HL-60 (cell line): ENCODE measurements at regions not wholly inside any gene's neighbourhood (a gene's known extent, or its start where the extent isn't known, plus 50 kb on each side); places are given as distances from the start of the nearest gene placed in this dataset.

ENCODE experiments used
- GABPA ChIP-seq: IDR thresholded peaks from 2 replicates; pipeline ENCODE4 v1.6.1; 2012; ENCODE audit warnings: low read depth
- POLR2AphosphoS5 ChIP-seq: IDR thresholded peaks from 2 replicates; pipeline ENCODE4 v1.6.1; 2012; ENCODE audit warnings: low read depth
- REST ChIP-seq: IDR thresholded peaks from 2 replicates; pipeline ENCODE4 v1.6.1; 2012; ENCODE audit warnings: low read depth; ENCODE audit not compliant: insufficient replicate concordance
- SPI1 ChIP-seq: IDR thresholded peaks from 2 replicates; pipeline ENCODE4 v1.6.1; 2012; ENCODE audit warnings: low read depth, mild to moderate bottlenecking, borderline replicate concordance
- TF ChIP-seq, protein P1 (sequence below): IDR thresholded peaks from one replicate; pipeline ENCODE4 v1.5.1; 2011; ENCODE audit warnings: low read length, control low read depth, inconsistent platforms; ENCODE audit not compliant: insufficient read depth

- TF ChIP-seq, protein P1, sequence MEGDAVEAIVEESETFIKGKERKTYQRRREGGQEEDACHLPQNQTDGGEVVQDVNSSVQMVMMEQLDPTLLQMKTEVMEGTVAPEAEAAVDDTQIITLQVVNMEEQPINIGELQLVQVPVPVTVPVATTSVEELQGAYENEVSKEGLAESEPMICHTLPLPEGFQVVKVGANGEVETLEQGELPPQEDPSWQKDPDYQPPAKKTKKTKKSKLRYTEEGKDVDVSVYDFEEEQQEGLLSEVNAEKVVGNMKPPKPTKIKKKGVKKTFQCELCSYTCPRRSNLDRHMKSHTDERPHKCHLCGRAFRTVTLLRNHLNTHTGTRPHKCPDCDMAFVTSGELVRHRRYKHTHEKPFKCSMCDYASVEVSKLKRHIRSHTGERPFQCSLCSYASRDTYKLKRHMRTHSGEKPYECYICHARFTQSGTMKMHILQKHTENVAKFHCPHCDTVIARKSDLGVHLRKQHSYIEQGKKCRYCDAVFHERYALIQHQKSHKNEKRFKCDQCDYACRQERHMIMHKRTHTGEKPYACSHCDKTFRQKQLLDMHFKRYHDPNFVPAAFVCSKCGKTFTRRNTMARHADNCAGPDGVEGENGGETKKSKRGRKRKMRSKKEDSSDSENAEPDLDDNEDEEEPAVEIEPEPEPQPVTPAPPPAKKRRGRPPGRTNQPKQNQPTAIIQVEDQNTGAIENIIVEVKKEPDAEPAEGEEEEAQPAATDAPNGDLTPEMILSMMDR, result no peak
- TF ChIP-seq POLR2AphosphoS5, result no peak
- TF ChIP-seq REST, result no peak
- no peak for TF ChIP-seq SPI1
- TF ChIP-seq GABPA, result no peak
These were observed 356.0 kb upstream of the RBMS3 start for GRCh38 chr3:28924744-28925360.
